ENCODE measurements at regions not wholly inside any gene's neighbourhood (a gene's known extent, or its start where the extent isn't known, plus 50 kb on each side); places are given as distances from the start of the nearest gene placed in this dataset.

DNA sequence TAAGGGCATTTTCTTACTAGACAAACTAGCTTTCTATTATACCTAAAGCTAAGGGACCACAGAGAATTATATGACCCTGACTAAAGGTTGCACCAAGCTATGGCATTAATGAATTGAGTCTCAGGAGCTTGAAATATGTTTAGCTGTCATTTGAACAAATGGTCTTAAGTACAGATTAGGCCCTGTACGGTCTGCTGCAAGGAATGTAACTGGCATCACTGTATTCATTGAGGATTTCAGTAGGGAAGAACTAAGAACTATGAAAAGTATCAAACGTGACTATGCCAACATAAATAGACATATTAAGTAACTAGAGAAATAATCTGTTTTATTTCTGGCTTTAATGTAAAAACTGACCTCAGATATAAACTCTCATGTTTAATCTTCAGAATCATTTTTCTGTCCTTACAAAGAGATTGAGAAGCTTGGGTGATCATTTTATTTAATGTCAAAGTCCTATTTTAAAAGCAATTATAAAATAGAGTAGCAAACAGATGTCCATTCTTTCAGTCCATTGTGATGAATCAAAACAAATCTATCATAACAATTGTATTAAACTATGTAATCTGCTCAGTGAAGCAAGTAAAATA is 845.9 kb downstream of the MAT2B start:
- DNase-seq (ENCODE audit: low read depth): no peak

DNA sequence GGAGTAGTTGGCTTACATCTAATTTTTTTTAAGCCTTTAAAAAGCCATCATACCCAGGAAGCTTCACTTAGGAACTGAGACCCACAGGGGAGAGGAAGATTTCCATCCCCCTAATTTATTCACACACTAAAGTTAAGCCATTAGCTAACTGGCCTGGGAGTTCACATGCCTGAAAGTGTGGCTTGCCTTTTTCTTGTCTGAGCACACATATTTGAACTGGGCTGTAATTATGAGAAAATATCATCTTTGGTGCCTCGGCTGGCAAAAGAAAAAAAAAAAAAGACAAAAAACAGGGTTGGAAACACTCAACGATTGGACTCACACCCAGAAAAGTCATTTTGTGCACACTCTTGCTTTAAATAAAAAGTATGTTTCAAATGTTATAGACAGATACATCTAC is 847.3 kb downstream of the MAT2B start:
- no peak for DNase-seq (ENCODE audit: low read depth)

GRCh38 chr5:164353155-164353554 is 847.7 kb downstream of the MAT2B start:
- no peak for DNase-seq (ENCODE audit: low read depth)

- DNase-seq (ENCODE audit: low read depth): no peak
These were observed 848.8 kb downstream of the MAT2B start for GRCh38 chr5:164354139-164354751.

GRCh38 chr5:164355267-164355830 is 849.9 kb downstream of the MAT2B start:
- no peak for DNase-seq (ENCODE audit: low read depth)

DNA sequence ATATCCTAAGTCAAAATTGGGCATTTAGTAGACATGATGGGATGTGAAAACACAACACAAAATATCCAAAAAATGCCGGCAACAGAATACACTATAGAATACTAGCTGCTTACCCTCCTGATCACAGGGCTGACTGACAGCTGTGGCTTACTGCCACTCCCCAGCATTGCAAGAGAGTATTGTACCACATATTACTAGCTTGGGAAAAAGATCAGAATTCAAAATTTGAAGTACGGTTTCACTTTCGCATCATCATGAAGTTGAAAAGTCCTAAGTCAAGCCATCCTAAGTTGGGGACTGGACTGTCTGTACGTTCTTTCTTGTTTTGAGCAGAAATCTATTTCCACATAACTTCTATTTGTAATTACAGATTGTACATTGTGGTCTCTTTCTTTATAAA is 851.4 kb downstream of the MAT2B start:
- no peak for DNase-seq (ENCODE audit: low read depth)

DNA sequence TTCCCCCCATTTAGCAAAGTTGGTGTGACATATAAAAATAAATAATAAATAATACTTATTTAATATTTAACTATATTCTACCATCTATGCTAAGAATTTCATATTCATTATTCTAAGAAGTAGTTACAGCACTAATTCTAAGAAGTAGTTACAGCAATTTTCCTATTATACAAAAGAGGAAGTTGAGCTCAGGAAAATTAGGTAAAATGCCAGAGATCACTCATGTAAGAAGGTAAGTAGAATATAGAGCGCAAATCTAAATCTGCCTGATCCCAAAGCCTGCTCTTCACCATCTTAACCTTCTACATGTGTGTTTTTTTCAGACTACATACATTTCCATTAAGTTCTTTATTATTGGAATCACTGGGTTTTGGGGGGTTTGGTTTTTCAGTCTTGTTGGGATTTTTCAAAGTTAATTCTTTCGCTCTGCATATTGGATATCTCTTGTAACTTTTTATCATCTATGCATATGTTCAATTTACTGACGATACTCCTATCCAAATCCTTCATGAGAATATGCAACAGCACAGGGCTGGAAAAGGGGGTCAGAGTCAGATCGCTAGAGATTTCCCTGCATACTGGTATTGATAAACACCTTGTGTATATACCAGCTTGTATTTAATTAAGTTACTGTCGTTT is 852.1 kb downstream of the MAT2B start:
- DNase-seq (ENCODE audit: low read depth): no peak

DNA sequence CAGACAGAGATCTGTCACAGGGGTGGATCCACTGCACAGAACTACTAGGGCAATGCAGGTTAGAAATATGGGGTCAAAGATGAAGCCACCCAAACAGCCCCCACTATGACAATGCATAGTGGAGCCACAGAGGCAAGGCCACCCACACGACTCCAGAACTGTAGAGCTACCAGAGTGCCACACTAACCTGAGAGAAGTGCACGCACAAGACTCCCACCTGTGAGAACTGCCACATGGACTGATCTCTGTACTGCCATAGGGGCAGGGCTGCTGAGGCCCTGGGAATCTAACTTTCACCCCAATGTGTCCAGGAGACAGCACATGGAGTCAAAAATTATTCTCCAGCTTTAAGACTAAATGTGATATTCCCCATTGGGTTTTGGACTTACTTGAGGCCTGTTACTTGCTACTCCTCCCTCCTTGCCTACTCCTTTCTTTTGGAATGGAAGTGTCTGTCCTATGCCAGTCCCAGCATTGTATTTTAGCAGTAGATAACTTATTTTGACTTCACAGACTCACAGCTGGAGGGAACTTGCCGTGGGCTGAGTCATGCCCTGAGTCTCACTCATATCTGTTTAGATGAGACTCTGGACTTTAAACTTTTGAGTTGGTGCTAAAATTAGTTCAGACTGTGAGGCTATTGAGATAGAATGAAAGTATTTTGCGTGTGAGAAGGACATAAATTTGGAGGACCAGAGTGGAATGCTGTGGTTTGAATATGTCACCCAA is 853.3 kb downstream of the MAT2B start:
- peak; percentile 24 for DNase-seq (ENCODE audit: low read depth)

GRCh38 chr5:164359260-164360255 is 854.1 kb downstream of the MAT2B start:
- DNase-seq (ENCODE audit: low read depth): no peak

GRCh38 chr5:164360589-164360988 is 855.2 kb downstream of the MAT2B start:
- peak; percentile 31 for DNase-seq (ENCODE audit: low read depth)

GRCh38 chr5:164361986-164362385 is 856.6 kb downstream of the MAT2B start:
- DNase-seq (ENCODE audit: low read depth): no peak

- DNase-seq (ENCODE audit: low read depth): no peak
These were observed 857.4 kb downstream of the MAT2B start for GRCh38 chr5:164362835-164363234.

GRCh38 chr5:164364237-164365208 is 859.1 kb downstream of the MAT2B start:
- DNase-seq (ENCODE audit: low read depth): no peak

DNA sequence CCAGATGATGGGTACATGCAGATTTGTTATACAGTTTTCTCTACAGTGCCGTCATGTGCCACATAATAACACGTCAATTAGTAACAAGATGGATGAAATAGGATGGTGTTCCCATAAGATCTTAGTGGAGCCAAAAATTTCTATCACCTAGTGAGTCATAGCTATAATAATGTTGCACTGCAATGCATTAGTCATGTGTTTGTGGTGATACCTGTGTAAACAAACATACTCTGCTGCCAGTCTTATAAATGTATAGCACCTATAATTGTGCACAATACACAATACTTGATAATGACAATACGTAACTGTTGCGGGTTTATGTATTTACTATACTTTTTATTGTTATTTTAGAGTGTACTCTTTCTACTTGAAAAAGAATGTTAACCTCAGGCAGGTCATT is 865.4 kb downstream of the MAT2B start:
- peak; percentile 34 for DNase-seq (ENCODE audit: low read depth)

GRCh38 chr5:164372892-164373291 is 867.5 kb downstream of the MAT2B start:
- no peak for DNase-seq (ENCODE audit: low read depth)

DNA sequence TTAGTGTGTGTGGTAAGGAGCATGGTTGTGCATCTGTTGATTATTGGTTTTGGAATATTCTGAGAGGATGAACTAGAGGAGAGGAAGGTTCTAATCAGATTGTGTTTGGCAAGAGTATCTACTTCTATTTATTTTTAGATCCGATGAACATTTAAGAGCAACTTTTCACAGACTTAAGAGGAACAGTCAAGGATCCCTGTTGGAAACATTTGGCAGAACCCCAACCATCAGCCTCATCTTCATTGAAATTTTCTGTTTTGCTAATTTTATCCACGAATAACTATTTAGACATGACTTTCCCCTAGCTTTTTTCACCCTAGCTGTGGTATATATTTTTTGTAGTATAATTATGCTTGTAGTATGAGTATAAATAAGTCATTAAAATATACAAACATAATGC is 868.5 kb downstream of the MAT2B start:
- DNase-seq (ENCODE audit: low read depth): no peak

DNA sequence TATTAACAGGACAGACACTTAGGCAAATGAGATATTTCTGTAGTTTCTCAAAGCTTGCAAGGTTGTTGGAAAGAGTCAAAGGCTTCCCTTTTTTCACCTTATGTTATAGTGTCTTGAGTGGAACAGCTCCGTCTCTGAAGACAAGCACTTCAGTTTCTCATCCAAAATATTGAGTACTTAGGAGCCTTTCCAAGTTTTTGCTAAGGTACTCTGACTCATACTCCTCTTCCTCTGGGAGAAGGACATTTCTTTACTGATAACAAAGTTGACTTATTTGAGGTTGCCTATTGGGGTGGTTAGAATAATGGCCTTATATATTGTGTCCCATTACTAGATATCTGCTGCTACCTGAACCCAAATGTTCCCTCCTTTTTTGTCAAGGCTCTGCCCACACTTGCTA is 869.6 kb downstream of the MAT2B start:
- DNase-seq (ENCODE audit: low read depth): no peak

- DNase-seq (ENCODE audit: low read depth): no peak
These were observed 871.4 kb downstream of the MAT2B start for GRCh38 chr5:164376843-164377242.

DNA sequence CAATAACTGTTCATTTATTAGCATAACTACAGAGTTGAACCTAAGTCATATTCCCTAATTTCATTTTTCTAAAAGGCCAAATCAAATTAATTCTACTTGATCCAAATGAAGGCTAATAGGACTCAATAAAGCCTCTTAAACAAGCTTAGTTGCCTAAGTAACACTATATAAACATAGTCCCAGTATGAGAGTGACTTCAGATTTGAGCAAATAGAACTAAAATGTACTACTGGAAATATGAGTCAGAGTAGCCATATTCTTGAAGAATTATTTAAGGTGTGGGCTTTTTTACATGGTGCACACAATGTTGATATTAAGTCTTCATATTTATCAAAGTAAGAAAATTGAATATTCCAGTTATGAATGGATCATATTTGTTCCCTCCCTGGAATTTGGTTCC is 872.3 kb downstream of the MAT2B start:
- DNase-seq (ENCODE audit: low read depth): no peak

DNA sequence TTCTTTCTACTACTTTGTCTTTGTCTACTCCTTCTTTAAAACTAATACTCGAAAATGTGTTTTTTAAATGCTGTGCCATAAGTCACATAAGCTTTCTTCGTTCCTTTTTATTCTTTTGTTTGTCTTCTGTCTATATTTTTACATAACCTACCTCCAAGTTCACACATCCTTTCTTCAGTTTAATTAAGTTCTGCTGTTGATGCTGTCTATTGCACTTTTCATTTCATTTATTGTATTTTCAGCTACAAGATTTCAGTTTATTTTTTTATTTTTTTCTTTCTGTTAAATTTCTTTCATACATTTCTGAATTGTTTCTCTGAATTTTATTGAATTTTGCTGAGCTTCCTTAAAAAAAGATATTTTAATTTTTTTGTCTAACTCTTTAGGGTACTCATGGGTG is 878.2 kb downstream of the MAT2B start:
- no peak for DNase-seq (ENCODE audit: low read depth)

Measured in ELR (cell line).